ENCODE measurements at regions not wholly inside any gene's neighbourhood (a gene's known extent, or its start where the extent isn't known, plus 50 kb on each side); places are given as distances from the start of the nearest gene placed in this dataset.
"Not testable (repeated sequence)": the region's sequence is repeated elsewhere in the genome, so short reads cannot be mapped to it uniquely, and the experiment has no call there.

DNA sequence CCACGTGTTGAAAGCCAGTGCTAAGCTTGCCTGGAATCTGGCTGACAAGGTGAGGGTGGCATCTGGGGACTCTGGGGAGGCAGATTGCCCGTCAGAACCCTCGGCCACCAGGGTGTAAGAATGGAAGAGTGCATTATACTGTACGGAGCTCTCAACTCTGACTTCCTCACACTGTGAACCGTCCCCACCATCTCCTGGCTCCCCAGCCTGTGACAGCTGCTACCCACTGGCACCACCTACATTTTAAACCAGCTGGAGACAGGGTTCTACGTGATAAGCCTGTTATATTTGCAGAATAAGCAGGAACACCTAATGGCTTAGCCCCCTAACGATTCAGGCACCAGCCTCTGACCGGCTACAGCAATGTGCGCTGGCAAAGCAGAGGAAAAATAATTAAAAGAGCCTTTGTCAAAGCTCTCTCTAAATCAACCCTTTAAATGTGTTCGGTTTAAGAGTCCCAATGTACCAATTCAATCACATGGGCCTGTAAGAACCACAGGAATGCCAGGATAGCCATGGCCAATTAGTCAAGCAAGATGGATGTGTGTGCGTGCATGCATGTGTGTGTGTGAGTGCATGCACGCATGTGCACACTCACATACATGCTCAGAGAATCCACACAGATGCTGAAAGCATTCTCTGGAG is 89.1 kb upstream of the TAB2 start:
- ATAC-seq (no peak), DNase-seq (no peak)
- intact Hi-C loops (cut with micrococcal nuclease): no loop called here

DNA sequence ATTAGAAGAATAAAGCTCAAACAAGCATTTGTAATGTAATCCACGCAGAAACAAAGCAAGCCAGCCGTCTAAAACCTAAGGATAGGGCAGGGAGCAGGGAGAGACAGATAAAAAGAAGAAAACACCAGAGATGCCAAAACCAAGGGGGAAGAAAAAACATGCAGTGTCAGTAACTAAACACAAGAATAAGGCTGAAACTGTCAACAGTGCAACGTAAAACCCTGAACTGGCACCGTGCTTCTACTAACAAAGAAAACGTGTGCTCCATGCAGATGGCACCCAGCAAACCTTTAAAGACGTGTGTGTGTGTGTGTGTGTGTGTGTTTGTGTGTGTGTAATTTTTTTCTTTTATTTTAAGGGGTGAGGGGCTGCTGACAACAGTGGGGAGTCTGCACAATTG is 88.4 kb upstream of the TAB2 start:
- intact Hi-C loops (cut with micrococcal nuclease): no loop called here
- DNase-seq (no peak), ATAC-seq (no peak)

DNA sequence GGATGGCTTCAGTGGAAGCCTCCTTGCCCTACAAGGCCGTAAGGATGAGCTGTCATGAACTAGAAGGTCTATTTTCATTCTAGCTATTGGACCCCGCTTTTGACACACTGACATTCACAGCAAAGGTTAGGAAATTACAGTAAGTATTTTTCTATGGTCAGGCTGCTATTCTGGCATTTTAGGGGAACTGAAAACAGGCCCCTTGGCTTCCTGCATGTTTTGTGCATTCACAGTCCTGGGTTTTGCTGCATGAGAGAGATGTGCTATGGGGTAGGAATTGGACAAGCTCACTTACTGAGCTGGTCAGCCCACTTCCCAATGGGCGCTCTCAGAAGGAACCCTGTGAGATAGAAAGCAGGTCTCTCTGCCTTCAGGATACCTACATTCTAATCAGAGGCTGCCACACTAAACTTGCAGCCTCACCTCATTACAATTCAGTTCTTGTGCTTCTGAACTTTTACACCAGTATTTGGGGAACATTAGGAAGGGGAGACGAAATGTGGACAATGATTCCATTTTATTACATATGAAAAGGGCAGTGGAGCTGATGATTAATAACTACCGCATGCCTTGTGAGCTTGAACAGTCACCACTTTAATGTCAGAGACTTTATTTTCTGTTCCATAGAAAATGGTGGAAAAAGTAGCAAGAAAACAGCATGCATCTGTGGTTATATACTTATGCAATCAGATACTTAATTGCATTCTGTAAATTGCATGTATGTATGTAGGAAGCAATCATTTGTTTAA is 86.6 kb upstream of the TAB2 start:
- intact Hi-C loops (cut with micrococcal nuclease): no loop called here
- DNase-seq (no peak), ATAC-seq (peak; percentile 9)

- intact Hi-C loops (cut with micrococcal nuclease): no loop called here
- ATAC-seq: peak; percentile 69
Measured at GRCh38 chr6:149231778-149232177, 85.7 kb upstream of the TAB2 start.

DNA sequence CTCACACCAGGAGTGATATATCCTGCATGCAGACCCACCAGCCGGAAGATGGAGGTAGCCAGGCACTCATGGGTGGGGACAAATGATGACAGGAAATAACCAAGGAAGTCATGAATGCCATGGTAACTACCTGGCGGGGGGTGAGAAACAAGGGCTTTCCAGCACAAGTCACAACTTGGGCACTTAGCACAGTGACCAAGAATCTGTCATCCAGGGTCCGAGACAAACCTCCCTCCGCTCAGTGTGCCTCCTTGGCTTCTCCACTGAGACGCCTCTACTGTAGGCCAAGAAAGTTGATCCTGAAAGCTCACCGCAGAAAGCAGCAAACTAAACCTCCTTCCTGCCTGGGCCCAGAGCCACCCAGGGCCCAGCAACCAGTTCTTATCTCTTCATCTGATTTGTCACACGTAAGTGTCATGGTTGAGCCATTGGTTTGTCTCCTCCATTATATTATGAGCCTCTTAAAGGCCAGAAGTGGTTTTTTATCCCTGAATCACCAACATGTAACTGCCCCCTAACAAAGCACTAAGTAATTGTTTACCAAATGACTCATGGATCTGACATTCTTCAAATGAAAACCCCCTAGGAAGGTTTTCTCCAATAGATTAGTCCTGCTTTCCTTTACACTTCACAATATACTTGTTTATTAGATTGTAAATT is 84.3 kb upstream of the TAB2 start:
- intact Hi-C loops (cut with micrococcal nuclease): no loop called here
- no peak for ATAC-seq
- no peak for DNase-seq

More at GRCh38 chr6:149231778-149232177, 85.7 kb upstream of the TAB2 start:
- DNase-seq: no peak

- no peak for DNase-seq
- intact Hi-C loops (cut with micrococcal nuclease): no loop called here
- ATAC-seq: peak; percentile 29
Measured at GRCh38 chr6:149234051-149234962, 83.2 kb upstream of the TAB2 start.

DNA sequence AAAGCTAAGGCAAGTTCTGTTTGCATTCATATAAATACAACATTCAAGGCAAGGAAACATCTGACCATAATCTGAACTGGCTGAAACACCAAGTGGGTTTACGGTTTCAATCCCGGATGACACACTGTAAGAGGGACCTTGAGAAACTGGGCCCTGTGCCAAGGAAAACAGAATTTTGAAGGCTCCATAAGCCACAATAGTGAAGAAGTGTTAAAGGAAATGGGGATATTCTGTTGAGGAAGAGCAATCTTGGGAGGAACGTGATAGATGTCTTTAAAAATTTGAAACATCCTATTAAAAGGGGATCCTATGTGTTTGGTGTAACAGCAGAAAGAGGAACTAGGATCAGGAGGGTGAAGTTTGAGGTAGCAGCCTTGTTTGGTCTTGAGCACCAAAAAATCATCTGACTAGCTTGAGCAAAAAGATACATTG is 82.4 kb upstream of the TAB2 start:
- intact Hi-C loops (cut with micrococcal nuclease): no loop called here
- ATAC-seq (peak; percentile 64), DNase-seq (no peak)

GRCh38 chr6:149236589-149236988 is 80.9 kb upstream of the TAB2 start:
- ATAC-seq: no peak
- DNase-seq: no peak
- intact Hi-C loops (cut with micrococcal nuclease): no loop called here

DNA sequence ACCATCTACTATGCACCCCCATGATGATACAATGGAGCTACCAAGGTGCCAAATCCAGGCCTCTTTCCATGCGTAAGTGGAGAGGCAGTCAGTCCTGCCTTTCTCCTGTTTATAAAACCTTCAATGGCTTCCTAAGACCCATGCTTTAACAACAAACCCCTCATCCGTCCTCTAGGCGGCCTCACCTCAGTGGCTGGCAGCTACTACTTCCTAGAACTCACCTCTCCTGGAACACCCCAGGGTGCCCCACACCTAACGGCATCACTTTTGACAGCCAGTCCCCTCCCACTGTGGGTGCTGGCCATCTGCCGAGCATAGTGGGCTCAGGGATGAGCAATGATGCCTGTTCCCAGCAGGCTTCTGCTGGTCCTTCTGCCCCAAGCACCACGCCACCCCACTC is 80.0 kb upstream of the TAB2 start:
- DNase-seq (no peak), ATAC-seq (no peak)
- intact Hi-C loops (cut with micrococcal nuclease): no loop called here

- ATAC-seq (no peak), DNase-seq (no peak)
- intact Hi-C loops (cut with micrococcal nuclease): no loop called here
Measured at GRCh38 chr6:149239573-149240209, 77.8 kb upstream of the TAB2 start.

GRCh38 chr6:149242883-149243282 is 74.6 kb upstream of the TAB2 start:
- DNase-seq: no peak
- ATAC-seq: no peak

DNA sequence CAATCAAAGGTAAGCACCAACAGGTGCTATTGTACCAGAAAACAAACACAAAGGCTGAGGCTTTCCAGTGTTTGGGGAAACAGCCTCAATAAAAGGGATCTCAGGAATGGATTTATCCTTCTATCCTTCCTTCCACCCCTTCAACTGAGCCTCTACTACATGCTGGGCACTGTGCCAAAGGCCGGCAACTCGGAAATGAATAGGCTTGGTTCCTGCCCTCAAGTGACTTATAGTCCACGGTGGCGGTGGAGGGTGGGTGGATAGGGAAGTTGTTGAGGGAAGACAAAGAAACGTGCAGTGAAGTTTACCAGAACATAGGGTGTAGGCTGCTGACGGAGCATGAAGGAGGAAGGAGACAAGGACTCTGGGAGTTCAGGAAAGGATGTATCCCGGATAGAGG is 73.4 kb upstream of the TAB2 start:
- intact Hi-C loops (cut with micrococcal nuclease): no loop called here
- DNase-seq (no peak), ATAC-seq (no peak)

More at GRCh38 chr6:149242883-149243282, 74.6 kb upstream of the TAB2 start:
- intact Hi-C loops (cut with micrococcal nuclease): no loop called here

GRCh38 chr6:149246691-149247384 is 70.7 kb upstream of the TAB2 start:
- intact Hi-C loops (cut with micrococcal nuclease): no loop called here
- ATAC-seq (peak; percentile 34), DNase-seq (no peak)

DNA sequence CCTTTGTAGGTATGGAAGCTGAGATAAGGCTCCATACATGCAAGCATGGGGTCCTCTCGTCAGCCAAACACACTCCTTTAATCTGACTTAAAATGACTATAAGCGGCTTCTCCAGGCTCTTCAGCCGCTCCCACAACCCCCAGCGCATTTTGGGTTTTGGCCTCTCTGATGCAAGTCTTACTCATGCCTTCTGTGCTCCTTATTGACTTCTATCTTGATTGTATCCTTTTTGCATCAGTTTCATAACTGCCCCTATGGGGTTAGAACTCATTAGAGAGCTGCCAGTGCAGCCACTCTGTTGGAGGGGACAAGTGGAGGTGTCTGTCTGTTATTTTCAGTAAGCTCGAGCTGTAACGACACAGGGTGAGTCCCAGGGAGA is 70.1 kb upstream of the TAB2 start:
- DNase-seq: no peak
- intact Hi-C loops (cut with micrococcal nuclease): no loop called here

GRCh38 chr6:149248263-149248662 is 69.2 kb upstream of the TAB2 start:
- intact Hi-C loops (cut with micrococcal nuclease); ATAC-seq; DNase-seq: not testable (repeated sequence)

More for the DNA sequence above, 70.1 kb upstream of the TAB2 start:
- ATAC-seq: no peak

DNA sequence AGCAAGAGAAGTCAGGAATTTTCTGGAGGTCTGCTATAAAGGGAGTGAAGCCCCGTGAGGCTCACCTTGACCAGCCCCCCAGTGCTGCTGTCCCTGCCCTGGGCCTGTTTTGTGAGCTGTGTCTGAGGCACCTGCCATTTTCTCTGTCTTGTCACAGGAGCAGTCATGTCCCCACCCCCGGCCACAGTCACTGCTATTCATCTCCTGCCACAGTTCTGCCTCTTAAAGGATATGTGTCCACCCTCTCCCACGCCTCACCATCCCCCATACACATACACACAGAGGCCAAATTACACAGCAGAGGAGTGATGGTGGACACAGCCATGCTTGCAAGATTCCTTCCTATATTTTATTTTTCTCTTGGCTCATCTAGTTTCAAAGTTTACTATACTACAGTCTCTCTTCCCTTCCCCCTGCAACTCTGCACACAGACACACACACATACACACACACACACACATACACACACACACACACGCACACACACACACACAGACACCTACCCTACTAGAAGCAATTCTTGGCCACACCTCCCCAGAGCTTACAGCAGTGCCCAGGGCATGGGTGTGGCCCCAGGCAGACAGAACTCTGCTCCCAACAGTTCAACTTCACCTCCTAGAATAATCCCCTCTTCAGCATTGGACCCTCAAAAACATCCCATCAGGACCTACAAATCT is 68.7 kb upstream of the TAB2 start:
- peak; percentile 34 for ATAC-seq
- no peak for DNase-seq
- intact Hi-C loops (cut with micrococcal nuclease): no loop called here

GRCh38 chr6:149249370-149250357 is 67.8 kb upstream of the TAB2 start:
- intact Hi-C loops (cut with micrococcal nuclease): no loop called here
- DNase-seq (no peak), ATAC-seq (no peak)
